HG03378 (cell line): ENCODE measurements at regions not wholly inside any gene's neighbourhood (a gene's known extent, or its start where the extent isn't known, plus 50 kb on each side); places are given as distances from the start of the nearest gene placed in this dataset.
"Not testable (repeated sequence)": the region's sequence is repeated elsewhere in the genome, so short reads cannot be mapped to it uniquely, and the experiment has no call there.

ENCODE experiments used
- ATAC-seq: cut with Tn5 transposase; IDR thresholded peaks from one replicate; pipeline ENCODE4 v1.9.1; 2021; ENCODE audit warnings: mild to moderate bottlenecking, moderate library complexity; ENCODE audit not compliant: unreplicated experiment

DNA sequence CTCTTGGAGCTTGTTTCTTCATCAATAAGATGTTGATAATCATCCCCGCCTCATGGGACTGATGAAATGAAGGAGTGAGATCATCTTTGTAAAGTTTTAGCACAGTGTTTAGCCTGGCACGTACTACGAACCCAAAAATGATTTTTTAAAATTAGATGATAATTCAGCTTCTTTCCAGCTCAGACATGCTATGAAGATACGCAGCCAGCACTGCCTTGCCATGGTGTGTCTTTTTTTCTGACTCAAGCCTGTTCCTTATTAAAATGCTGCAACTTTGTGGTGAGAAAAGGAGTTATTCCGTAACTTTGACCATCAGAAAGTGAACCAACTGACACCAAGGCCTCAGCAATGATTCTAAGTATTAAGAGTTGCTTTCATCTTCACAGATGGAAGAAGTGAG lies 269.0 kb downstream of the LTN1 start:
- ATAC-seq = no peak

DNA sequence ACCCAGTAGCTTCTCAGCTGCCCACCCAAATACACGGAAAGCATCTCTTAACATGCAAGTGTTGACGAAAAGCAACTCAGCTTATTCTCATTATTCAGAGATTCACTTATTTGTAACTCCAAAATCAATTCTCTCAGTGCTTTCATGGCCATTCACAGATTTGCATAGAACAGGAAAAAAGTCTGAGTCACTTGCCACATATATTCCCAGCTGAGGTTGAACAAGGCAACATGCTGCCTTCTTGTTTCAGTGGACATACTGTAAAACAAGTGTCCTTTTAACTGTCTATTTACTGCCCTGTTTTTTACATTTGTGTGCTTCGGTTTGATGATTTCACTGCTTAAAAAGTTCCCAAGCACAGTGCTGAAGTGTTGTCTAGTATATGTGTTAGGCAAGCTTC lies 273.0 kb downstream of the LTN1 start:
- ATAC-seq = no peak

- no peak for ATAC-seq
Measured at GRCh38 chr21:28714777-28715464, 277.8 kb downstream of the LTN1 start.

- no peak for ATAC-seq
Measured at GRCh38 chr21:28712411-28712810, 280.3 kb downstream of the LTN1 start.

GRCh38 chr21:28705616-28706015 lies 287.1 kb downstream of the LTN1 start:
- no peak for ATAC-seq

GRCh38 chr21:28704746-28705145 lies 287.9 kb downstream of the LTN1 start:
- no peak for ATAC-seq

GRCh38 chr21:28703861-28704260 lies 288.8 kb downstream of the LTN1 start:
- no peak for ATAC-seq

DNA sequence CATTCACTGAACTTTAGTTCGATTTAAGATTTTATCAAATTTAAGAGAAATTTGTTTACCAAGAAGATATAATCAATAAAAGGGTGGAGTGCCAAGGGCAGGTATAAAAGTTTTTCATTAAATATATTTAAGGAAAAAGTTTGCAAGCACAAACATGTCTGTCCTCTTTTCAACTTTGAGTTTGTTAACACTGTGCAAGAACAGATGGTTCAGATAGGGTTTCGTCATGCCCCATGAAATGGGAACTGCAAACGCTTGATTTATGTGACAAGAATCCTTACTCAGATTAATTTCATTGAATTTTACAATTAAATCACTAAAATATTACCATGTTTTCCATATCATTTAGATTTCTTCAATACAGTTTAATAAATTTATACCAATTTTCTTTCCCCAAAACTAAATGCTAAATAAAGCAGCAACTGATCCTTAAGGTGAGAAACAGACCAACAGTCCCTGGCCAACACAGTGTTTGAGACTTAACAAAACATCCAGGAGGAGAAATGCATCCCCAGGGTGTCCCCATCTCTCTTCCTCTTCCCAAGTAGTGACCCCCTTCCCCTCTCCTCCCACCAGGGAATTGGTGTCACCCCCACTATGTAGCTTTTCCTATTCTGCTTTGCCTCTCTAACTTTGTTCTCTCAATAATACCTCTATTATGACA lies 292.9 kb downstream of the LTN1 start:
- no peak for ATAC-seq

DNA sequence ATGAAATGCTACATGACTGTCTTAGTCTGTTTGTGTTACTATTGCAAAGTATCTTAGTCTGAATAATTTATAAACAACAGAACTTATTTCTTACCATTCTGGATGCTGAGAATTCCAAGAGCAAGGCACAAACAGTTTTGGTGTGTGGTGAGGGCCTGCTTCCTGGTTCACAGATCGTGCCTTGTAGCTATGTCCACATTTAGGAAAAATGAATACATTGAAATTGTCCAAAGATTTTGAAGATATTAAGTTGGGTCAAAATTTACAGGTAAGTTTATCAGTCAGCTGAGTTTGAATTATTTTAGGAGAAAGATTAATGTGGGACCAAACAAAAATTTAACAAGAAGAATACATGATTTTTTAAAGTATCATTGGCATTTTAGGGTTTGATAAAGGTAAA lies 293.5 kb downstream of the LTN1 start:
- ATAC-seq = no peak

- no peak for ATAC-seq
Measured at GRCh38 chr21:28696844-28697410, 295.8 kb downstream of the LTN1 start.

- no peak for ATAC-seq
Measured at GRCh38 chr21:28693476-28693875, 299.2 kb downstream of the LTN1 start.

GRCh38 chr21:28690196-28690595 lies 302.5 kb downstream of the LTN1 start:
- no peak for ATAC-seq

GRCh38 chr21:28688381-28688780 lies 304.3 kb downstream of the LTN1 start:
- no peak for ATAC-seq

DNA sequence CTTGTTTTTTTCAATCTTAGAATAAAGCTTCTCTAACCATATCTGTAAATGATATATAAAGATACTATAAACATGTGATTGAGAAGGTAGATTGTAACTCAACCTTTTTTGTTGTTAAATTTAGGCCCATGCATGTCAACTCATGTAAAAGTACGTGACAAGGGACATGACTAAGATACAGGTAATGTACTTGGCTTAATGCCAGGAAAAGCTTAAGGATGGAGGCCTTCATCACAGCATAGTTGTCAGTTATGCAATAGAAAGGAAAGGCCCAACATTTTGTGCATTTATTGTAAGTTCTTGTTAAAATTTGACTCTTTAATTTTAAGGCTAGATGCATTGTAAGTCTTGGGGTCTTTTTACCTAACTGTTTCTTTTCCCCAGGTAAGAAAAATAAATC lies 305.1 kb downstream of the LTN1 start:
- ATAC-seq = no peak

DNA sequence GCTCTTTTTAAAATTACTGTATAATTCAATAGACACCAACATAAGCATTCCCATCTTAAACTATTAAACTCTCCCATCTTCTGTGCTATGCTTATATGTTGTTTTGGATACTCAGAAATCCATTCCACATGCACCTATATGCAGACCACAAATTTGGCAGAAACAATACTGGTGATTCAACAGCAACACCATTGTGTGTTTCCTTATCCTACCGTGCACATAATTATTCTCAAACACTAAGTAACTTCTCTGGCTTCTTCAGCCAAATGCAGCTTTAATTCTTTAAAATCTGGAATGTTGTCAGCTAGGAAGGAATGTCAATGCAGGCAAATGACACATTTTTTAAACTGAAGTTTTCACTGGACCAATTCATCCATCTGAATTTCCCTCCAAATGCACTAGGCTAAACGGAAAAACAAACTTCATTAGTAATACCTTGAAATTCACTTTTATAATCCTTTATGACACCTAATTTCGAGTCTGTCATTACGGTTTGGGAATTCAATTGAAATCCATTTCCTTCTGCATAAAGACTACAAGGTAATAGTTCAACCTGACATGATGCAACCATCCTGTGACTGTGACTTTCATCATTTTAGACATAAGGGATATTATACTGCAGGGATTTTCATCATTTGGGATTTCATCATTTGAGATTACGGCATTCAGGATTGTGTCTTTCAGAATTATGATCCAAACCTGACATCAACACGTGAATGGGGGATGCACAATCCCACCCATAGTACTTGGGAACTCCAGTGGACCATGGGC lies 308.5 kb downstream of the LTN1 start:
- no peak for ATAC-seq

- not testable (repeated sequence) for ATAC-seq
Measured at GRCh38 chr21:28682884-28683283, 309.8 kb downstream of the LTN1 start.

- not testable (repeated sequence) for ATAC-seq
Measured at GRCh38 chr21:28677096-28677495, 315.6 kb downstream of the LTN1 start.

DNA sequence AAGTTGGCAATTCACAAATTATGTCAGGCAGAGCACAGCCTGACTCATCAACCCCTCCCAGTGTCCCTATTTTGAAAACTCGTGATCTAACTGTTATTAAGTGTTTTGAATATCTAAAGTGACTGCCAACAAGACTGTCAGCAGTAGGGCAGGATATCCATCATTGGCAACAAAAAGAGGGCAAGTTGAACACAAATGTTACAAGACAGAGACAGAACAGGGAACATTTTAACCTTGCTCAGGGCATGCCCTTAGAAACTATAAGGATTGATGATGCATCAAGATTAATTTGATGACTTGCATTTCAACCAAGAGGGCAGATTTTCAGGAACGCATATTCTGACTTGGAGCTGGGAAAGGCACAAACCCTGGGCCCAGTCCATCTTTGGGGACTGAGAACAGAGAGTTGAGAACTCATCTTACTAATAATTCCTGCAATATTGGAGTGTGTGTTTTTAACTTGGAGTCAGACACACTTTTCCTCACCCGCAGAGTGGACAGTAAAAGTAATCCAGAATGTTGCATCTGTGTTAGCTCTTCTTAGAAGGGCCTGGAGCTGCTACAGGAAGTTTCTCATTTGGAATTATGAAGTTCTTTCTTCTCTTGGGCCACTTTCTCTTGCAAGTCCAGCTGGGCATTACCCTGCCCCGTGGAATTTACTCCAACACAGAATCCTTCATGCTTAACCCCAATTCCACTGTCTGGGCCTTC lies 317.2 kb downstream of the LTN1 start:
- no peak for ATAC-seq

GRCh38 chr21:28674763-28675162 lies 317.9 kb downstream of the LTN1 start:
- no peak for ATAC-seq

GRCh38 chr21:28671549-28672195 lies 321.0 kb downstream of the LTN1 start:
- ATAC-seq = no peak
